Stromal cell of bone marrow (primary cell): ENCODE measurements at regions not wholly inside any gene's neighbourhood (a gene's known extent, or its start where the extent isn't known, plus 50 kb on each side); places are given as distances from the start of the nearest gene placed in this dataset.
"Not testable (repeated sequence)": the region's sequence is repeated elsewhere in the genome, so short reads cannot be mapped to it uniquely, and the experiment has no call there.

Experiments
- DNase-seq: peaks from one replicate; pipeline ENCODE4 v3.0.0-alpha.2; 2012; ENCODE audit warnings: low read depth

GRCh38 chr2:66632882-66633281 is 198.0 kb downstream of the MEIS1 start:
- not testable (repeated sequence) for DNase-seq

GRCh38 chr2:66633631-66634030 is 198.7 kb downstream of the MEIS1 start:
- no peak for DNase-seq

DNA sequence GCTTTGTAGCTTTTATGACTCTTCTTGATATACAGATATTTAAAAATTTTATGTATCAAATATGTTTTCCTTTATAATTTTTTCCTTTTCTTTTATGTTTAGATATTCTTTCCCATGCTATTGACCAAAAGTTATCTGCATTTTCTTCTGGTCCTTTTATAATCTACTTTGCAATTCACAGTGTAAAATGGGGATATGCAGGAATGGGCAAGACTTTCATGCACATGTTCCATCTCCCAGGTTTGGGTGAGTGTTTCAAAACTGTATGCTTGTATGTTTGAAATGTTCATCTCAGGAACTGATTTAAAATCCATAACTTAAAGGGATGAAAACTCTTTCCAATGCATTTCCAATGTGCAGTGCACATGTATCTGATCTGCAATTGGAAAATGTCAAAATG is 199.9 kb downstream of the MEIS1 start:
- DNase-seq = no peak

- no peak for DNase-seq
These were observed 206.8 kb downstream of the MEIS1 start for GRCh38 chr2:66641685-66642084.

GRCh38 chr2:66648081-66648480 is 213.2 kb downstream of the MEIS1 start:
- not testable (repeated sequence) for DNase-seq

DNA sequence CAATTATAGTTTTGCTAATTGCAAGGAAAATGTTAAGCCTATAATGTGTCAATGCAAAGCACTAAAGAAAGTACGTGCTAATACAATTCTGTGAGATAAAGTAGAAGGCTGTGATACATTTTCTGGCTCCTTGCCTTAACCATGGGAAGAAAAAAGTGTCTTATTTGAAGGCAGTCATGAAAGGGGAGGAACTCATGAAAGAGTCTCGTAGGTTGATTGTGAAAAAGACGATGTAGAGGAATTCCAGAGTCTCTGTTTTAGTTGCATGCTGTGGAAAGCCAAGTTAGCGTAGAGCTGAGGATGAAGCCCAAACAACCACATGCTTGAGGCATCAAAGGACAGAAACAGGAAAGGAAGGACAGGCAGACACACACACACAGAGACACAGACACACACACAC is 214.1 kb downstream of the MEIS1 start:
- no peak for DNase-seq

DNA sequence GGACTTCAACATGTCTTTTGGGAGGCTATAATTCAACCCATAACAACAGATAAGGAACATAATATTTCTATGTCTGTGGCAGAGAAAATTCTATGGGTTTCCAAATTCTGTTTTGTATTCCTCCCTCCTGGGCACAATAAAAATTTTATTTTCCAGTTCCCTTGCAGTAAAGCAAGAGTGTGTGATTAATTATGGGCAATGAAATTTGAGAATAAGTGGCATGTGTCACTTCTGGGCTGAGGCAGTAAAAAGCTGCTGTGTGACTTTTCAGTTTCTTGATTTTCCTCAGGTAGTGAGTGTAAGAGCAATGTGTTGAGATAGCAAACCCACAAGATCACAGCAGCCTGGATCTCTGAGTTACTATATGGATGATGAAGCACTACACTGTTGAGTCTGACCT is 216.4 kb downstream of the MEIS1 start:
- no peak for DNase-seq

GRCh38 chr2:66660804-66661203 is 225.9 kb downstream of the MEIS1 start:
- DNase-seq = no peak

- DNase-seq = no peak
These were observed 226.6 kb downstream of the MEIS1 start for GRCh38 chr2:66661253-66662173.

DNA sequence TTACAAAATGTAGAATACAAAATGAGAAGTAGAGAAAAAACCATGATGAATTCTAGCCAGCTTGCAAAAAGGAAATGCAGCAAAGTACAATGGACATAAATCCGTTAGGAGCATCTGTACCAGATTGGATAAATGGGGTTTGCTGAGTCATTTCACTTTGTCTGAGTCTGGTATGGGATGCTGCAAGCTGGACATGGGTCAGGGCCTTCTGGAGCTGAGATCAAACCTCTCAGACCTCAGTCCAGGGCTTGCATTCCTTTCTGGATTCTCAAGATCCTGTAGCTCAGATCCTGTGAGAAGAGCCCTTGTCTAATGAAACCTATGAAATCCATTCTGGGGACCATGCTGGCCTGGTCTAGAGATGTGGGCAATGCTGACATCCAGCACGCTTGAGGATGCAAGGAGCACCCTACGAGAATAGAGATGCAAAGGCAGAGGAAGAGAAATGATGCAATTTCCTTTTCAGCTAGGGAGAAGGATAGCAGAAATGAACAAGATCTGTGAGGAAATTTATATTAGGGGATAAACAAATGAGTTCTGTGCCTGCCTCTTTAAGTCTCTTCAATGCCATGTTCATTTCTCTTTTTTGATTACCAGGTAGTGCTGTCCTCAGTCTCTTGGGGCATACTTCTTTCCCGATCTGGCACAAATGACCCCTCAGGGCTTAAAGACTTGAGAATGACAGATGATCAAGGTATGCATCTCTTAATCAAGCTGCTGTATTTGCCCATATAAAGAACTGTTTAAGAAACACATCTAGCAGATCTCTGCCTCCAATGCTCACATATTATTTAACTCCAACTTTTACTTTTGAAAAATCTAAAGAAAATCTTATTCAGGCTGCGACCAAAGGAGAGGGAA is 230.4 kb downstream of the MEIS1 start:
- no peak for DNase-seq

DNA sequence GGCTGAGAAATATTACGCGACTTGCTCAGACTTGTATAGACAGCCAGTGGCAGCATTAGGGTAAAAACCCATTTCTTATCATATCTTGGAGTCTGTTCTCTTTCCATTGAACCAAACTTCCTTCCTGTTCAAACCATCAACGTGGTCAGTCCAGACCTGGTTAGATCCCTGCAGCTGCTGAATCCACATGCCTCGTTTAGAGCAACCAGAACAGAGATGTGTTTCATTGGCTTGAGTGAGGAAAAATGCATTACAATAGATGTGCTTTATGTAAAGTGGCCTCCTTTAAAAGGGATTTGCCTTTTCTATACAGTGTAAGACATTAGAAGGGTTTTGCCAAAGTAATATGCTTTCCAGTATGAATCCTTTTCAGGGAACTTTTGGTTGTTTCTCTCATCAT is 232.4 kb downstream of the MEIS1 start:
- DNase-seq = no peak

DNA sequence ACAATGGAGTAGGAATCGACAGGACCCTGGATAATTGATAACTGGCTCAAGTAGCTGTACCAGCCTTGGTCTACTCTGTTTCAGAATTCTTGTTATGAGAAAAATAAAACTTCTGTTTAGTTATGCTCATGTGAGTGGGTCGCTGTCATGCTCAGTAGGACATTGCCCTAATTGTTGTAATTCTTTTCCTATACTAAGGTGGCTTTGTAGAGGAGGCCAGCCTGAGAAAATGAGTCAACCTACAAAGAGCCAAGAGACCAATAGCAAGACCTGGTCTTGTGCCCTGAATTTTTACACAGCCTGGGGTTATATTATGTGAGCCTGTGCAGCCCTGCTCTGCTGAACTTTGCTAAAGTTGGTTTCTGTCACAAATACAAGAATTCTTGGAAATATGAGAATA is 238.4 kb downstream of the MEIS1 start:
- DNase-seq = no peak

DNA sequence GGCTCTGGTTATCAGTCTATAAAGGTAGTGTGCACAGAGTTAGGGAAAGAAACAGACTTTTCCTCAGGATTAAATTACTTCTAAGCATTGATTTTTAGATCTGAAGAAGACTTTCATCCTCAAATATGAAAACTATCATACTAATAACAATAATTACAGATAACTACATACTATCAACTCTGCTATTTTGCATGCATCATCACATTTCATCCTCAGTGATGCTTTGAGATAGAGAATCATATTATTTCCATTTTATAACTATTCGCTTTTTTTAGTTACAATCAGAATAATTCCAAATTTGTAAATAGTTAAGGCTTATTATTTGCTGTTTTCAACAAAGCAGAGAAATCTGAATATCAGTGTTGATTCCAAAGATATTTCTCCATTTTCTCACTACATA is 239.2 kb downstream of the MEIS1 start:
- no peak for DNase-seq

DNA sequence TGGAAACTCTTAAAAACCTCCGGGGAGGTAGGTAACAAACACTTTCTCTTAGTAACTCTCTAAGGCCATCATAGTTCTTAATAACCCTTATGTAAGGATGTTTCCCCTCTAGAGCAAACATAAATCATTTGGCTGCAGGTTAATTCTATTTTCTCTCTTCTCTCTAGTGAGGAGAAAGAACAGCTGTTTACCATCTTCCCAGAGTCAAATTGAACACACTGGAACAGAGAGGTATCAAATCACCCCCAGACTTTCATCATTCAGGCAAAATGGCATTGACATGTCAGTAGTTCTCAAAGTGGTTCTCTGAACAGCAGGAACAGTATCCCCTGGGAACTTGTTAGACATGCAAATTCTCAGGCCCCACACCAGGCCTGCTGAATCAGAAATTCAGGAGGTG is 240.7 kb downstream of the MEIS1 start:
- no peak for DNase-seq

GRCh38 chr2:66679442-66679841 is 244.5 kb downstream of the MEIS1 start:
- DNase-seq = no peak

GRCh38 chr2:66682476-66682875 is 247.6 kb downstream of the MEIS1 start:
- no peak for DNase-seq

- no peak for DNase-seq
These were observed 248.1 kb downstream of the MEIS1 start for GRCh38 chr2:66683064-66683463.

GRCh38 chr2:66683599-66683998 is 248.7 kb downstream of the MEIS1 start:
- DNase-seq = no peak

DNA sequence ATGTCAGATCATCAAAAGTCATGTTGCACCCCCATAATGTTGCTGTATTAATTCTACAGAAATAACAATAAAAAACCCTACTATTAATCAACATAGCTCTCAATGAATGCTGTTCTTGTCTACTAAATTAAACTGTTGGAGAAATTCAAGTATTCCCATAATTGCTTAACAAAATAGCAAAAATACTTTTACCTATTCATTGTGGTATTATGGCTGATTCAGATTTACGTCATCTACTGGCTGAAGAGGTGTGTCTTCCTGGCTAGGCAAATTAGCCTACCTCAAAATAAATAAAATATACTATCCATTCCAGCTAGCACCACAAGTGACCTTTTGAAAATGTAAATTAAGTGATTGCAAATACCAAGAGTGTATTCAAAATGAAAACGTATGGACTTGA is 249.4 kb downstream of the MEIS1 start:
- no peak for DNase-seq

GRCh38 chr2:66686755-66687154 is 251.8 kb downstream of the MEIS1 start:
- DNase-seq = peak; percentile 5

DNA sequence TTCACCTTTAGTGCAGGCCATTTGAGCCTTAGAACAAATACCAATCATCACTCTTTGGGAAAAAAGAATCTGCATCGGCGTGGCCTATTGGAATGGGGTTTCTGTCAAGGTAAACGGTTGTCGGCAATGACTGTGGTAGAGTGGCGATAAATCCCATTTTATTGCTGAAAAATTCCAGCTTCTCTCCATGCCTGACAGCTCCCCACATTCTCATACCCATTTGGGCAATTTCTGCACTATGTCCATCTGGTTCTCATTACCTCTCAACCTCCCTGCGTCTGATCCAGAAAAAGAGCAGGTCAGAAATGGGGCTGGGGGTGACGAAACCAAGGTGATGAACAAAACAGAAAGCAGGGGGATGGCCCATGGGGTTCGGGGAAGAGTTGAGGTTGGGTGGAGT is 254.0 kb downstream of the MEIS1 start:
- DNase-seq = no peak

DNA sequence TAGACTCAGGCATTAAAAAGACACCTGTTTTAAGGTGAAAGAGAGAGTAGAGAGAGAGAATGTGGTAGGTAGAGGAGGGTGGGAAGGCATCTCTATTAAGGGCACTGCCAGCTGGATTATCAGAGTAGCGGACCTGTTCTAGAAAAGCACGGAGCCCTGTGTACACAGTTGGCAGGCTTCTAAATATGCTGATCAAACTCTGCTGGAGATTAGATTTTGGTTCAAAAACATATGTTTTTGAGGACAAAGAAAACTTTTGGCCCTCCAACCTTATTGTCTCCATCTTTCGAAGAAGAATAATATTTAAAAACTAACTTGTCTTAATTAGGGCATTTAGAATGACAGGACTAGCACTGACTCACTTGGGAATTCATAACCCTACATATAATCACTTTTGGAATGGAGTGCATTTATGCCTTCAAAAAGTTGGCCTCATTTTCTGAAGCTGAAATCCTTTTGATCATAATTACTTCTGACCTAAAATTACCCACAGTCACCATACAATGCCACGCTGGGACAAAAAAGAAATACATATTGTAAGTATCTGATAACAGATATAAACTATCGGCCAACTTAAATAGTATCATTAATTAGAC is 254.6 kb downstream of the MEIS1 start:
- DNase-seq = no peak
